Body of pancreas (tissue), 4 donors: ENCODE measurements at regions not wholly inside any gene's neighbourhood (a gene's known extent, or its start where the extent isn't known, plus 50 kb on each side); places are given as distances from the start of the nearest gene placed in this dataset.
"Not testable (repeated sequence)": the region's sequence is repeated elsewhere in the genome, so short reads cannot be mapped to it uniquely, and the experiment has no call there.

ENCODE experiments used
- CTCF ChIP-seq, 7 experiments: fragments of 450-650 bp in 4 of 7; fragments of 200-600 bp in 3 of 7; sonication (generic) in 3 of 7; IDR thresholded peaks; one replicate each; pipeline ENCODE4 v1.5.1; 2016 to 2019; ENCODE audit warnings: antibody characterized with exemption in 7 of 7
- POLR2A ChIP-seq, 3 donors: fragments of 450-650 bp; IDR thresholded peaks; one replicate each; pipeline ENCODE4 v1.6.1; 2016; ENCODE audit warnings: antibody characterized with exemption in 3 of 3, mild to moderate bottlenecking in 2 of 3

- not testable (repeated sequence) for TF ChIP-seq CTCF, POLR2A (IDR thresholded peaks at IDR 0.05)
Measured at GRCh38 chr5:1710091-1710490, 89.5 kb downstream of the MRPL36 start.
